Left colon (tissue), 2 donors: ENCODE measurements at regions not wholly inside any gene's neighbourhood (a gene's known extent, or its start where the extent isn't known, plus 50 kb on each side); places are given as distances from the start of the nearest gene placed in this dataset.

Source experiments
- ATAC-seq: fragments of 200-7000 bp; cut with Tn5 transposase; one replicate; pipeline ENCODE4 v1.9.1; 2020; ENCODE audit warnings: mild to moderate bottlenecking, moderate library complexity
- DNase-seq, 2 donors: peaks; one replicate each; pipeline ENCODE4 v3.0.0-alpha.2; 2020
- intact Hi-C, 2 donors: fragments of 100-400 bp; cut with DNase I in 1 of 2; cut with micrococcal nuclease in 1 of 2; formaldehyde crosslinking; loops; one replicate each; pipeline versions ENCODE4 v1.11.2 to v1.14.0; 2022; cut with DNase I, micrococcal nuclease
- donor health status: DM: no; HTN: no; CAD: no.
- donor health status: DM: yes; HTN: yes; CAD: no.

GRCh38 chr5:2269656-2270055 lies 386.9 kb upstream of the IRX4 start:
- ATAC-seq: no peak
- DNase-seq: no peak
- intact Hi-C loops: no loop called here

- intact Hi-C loops: no loop called here
- ATAC-seq (no peak), DNase-seq (no peak)
Measured at GRCh38 chr5:2267991-2268390, 385.3 kb upstream of the IRX4 start.

GRCh38 chr5:2266641-2267240 lies 384.0 kb upstream of the IRX4 start:
- intact Hi-C loops: no loop called here
- ATAC-seq (no peak), DNase-seq (no peak)

DNA sequence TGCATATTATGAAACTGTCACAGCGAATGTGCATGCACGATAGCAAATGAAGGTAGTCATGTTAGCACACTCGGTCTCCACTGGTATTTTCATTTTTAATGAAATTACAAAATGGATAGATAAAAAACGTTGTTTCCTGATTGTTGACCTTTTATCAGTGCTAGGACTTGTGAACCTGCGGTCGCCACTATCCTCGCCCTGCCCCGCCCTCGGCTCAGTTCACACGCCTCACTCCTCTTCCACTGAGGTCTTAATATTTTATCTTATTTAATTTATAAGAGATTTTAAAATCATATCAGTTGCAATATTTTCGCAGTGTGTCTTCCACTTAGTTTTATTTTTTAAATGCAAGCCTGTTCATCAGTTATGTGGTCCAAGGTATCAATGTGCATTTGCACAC lies 382.6 kb upstream of the IRX4 start:
- ATAC-seq (no peak), DNase-seq (no peak)
- intact Hi-C loops: no loop called here

DNA sequence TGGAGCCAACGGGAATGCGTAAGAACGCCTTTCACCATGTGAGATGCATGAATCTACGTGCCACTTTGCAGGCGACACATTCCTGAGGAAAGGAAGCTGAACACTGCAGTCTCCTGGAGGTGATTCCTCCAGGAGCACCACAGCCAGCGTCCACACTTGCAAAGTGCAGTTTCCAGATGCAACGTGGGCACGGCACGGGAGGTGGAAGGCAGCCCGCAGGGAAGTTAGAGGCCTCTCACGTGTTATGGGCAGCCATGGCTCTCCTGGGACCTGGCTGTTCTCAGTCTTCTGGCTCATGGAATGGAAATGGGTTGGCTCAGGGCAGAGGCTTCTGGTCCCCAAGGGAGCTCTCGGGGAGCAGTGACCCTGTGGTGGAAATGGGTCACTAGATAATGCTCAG lies 381.0 kb upstream of the IRX4 start:
- no peak for ATAC-seq
- intact Hi-C loops: no loop called here
- DNase-seq: no peak

- intact Hi-C loops: no loop called here
- ATAC-seq: no peak
- no peak for DNase-seq
Measured at GRCh38 chr5:2262620-2263019, 379.9 kb upstream of the IRX4 start.

DNA sequence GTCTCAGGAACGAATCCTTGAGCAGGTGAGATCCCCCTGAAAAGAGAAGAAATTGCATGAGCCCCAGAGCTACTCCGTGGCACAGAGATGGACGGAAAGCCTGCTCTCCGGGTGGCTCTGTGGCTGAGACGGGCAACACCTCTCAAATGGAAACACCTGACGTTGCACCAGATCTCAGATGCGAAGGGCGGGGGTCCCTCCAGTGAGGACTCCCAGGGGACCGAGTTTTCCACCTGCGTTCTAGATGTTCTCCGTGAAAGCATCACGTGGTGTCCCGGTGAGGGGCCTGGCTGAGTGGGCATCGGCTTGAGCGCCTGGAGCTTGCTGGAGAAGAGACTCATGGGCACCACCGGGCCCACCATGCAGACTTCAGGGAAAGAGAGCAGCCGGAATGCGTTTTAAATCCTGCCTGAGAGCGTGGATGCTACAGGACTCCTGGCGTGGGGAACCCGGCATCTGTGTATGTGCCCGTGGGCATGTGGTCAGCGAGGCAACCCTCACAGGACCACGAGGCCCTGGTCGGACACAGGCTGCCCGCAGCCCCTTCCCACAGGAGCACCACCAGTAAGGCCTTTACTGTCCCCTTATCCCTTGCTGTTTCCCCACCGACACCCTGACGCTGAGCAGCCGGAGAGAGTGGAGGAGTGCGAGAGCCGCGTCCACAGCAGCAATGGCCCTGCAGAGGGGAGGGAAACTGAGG lies 378.4 kb upstream of the IRX4 start:
- DNase-seq (no peak), ATAC-seq (no peak)
- intact Hi-C loops: no loop called here

DNA sequence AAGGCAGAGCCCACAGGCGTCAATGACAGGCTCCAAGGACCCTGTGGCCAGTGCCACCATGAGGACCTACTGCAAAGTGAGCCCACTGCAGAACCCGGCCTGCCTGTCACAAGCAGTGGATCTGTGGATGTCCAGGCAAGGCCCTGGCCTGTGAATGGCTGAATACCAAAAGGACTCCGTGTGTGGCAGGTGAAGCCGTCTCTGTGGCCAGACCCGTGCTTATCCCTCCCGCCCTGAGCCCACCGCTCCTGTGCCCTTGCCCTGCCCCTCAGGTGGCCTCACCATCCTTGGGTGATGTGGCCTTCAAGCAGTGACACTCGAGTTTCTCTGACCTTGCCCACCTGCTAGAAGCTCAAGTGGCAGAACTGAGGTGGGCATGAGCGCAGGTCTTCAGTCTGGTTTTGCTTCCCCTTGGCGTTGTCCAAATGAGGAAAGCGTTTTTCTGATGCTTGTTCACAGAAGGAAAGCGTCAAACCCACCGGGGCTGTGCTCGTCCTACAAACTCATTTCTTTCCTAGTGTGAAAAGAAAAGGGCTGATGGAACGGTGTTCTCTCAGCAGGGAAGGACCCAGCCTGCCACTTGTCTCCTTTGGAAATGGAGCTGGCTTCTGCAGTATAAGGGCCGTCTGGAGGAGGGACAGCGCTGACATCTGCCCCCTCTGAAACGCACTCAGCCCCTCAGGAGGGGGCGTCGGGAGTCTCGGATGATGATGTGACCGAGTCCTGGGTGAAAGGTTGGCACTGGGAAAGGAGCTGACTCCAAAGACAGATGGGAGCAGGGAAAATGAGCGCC lies 377.7 kb upstream of the IRX4 start:
- no peak for DNase-seq
- ATAC-seq: no peak
- intact Hi-C loops: no loop called here

- intact Hi-C loops: no loop called here
- ATAC-seq (no peak), DNase-seq (no peak)
Measured at GRCh38 chr5:2259494-2260107, 376.9 kb upstream of the IRX4 start.

DNA sequence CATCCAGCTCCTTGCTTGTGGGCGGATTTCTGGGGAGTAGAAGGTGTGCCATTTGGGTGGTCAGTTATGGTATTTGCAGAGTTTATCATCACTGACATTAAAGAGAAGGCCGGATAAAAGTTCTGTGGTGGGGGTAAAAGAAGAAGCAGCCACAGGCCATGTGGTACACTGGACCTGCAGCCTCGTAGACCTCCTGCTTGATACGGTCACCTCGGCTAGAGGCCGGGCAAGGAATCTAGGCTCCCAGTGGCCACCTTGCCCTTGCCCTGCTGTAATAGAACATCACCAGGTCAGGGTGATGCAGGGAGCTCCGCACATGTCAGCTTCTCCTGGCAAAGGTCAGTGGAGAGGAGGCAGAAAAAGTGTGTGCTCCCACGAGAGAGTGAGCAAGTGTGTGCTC lies 376.1 kb upstream of the IRX4 start:
- DNase-seq: no peak
- intact Hi-C loops: no loop called here
- ATAC-seq: no peak

DNA sequence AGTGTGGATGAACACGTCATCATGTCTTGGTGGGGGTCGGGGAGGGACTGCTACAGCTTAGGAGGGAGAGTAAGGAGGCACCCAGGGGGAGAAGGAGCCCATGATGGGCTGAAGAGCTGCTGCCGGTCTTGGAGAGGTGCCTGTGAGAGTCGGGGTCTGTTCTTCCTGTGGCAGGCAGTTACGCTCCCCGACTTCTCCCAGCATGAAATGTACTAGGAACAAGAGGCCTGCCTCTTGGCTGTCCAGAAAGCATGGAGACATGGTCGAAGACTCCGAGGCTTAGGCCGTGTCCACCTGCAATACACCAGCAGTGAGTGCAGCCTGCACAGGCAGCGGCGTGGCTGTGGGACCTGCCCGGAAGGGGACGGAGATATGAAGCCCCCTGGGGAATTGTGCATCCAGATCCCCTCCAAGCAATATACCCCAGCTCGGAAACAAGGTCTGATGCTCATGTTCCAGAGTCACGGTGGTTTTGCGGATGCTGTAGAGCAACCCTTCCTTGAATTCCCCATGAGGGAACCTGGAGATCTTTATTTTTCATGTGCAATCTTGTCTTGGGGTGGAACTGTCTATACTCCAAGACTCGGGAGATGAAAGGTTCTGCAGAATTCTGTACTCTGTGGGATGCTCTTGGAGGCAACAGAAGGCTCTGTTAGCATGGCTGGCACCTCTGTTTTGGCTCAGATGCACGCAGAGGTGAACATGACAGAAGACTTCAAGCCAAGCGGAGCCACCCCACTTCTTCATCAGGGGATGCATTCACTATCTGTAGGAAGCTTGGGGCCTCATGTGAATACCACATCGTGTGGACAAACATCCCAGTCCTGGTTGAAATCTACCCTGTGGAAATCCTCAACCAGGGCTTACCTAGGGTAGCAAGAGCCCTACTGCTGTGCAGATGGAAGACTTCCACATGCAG lies 374.9 kb upstream of the IRX4 start:
- intact Hi-C loops: no loop called here
- DNase-seq: no peak
- no peak for ATAC-seq

DNA sequence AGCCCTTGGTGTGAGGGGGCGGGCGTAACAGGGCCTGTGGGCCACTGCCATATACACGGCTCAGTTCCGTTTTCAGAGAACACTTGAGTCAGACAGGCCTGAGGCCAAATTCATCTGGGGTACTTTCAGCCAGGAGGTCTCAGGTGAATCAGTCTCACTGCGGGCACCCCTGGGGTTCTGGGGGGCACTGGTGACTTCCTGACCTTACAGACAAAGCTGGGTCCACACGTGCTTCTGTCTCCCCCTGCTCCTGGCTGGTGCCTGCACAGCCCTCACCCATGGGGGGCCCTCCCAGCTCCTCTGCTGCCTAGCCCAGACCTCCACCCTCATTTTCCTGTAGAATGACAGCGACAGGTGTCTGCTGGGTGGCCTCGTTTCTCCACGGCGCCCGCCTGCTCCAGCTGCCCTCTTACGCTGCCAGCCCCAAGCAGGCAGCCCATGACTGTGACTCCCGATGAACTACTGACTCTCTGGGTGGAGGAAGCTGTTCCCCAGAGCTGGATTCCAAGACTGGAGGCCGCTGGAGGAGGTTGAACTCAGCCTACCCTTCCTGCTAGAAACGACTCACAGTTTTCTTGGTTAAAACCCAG lies 374.1 kb upstream of the IRX4 start:
- intact Hi-C loops: no loop called here
- no peak for ATAC-seq
- DNase-seq: no peak

GRCh38 chr5:2255915-2256690 lies 373.4 kb upstream of the IRX4 start:
- DNase-seq: no peak
- intact Hi-C loops: no loop called here
- no peak for ATAC-seq

- ATAC-seq: no peak
- no peak for DNase-seq
- intact Hi-C loops: no loop called here
Measured at GRCh38 chr5:2254880-2255750, 372.4 kb upstream of the IRX4 start.

DNA sequence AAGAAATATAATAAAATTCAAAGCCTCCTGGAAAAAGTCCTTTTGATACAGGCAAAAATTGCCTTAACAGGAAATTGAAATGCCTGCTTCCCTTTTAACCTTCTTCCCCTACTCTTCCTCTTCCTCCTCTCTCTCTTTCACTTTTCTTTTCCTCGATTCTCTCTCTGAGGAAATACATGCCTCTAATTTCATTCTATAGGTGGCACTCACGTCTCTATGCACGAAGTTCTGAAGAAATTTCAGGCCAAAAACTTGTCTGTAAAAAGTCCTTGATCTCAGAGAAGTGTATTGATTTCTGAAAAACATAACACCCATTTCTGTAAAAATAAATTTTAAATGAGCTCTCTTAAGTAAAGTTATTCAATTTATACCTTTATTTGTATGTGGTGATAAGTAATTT lies 371.7 kb upstream of the IRX4 start:
- DNase-seq (no peak), ATAC-seq (no peak)
- intact Hi-C loops: no loop called here

DNA sequence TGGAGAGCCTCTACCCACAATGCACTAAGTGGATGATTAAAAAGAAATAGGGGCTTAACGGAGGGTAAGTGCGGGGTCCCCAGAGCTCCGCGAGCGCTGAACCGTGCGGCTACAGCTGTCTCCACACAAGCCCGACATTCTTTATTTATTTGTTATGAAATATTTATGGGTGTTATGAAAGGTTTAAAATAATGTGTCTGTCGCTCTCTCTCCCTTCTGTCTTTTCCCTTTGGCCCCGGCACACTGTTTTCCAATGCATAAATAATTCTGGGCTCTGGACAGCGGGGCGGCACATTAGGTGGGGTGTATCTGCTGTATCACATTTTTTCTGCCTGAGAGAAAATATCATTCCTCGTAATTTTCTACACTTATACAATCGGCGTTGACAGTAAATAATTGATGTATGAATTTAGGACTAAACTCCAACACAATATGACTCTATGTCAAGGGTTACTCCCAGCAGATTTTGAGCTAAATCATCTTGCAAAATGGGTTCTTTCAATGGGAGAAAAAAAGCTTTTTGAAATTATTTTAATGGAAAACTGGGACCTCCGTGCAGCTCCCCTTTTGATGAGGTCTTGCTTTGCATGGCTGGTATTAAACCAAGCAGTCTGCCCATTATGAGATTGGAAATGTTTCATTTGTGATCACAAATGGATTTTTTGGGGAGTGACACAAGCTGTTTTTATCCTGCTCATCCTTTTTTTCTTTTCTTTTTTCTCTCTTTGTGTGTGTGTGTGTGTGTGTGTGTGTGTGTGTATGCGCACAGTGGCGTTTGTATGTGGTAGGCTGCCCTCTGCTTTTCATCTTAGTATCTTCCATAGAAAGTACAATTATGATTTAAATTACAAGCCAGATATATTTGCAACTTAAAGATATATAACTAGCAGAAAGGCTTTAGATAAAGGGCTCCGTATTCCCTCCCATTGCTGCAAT lies 370.6 kb upstream of the IRX4 start:
- DNase-seq (no peak), ATAC-seq (no peak)
- intact Hi-C loops: no loop called here
